ENCODE measurements at regions not wholly inside any gene's neighbourhood (a gene's known extent, or its start where the extent isn't known, plus 50 kb on each side); places are given as distances from the start of the nearest gene placed in this dataset.

GRCh38 chr2:7906431-7906830, 775.4 kb upstream of the ID2 start:
- Histone ChIP-seq H3K36me3 (no peaks in the 10 kb centered on the region), H3K4me1 (no peaks in the 10 kb centered on the region), H3K27me3 (no peaks in the 10 kb centered on the region), H3K9me3 (no peaks in the 10 kb centered on the region), H3K27ac (no peak overlapping the region), H3K4me3 (no peak overlapping the region)
- ATAC-seq (no peak), DNase-seq (no peak)
- intact Hi-C loops (cut with DNase I) = no loop called here
- 83 to 90% (median 88%) methylated on average over 6 of the region's 6 CpGs for WGBS, 4 donors
- no peak for TF ChIP-seq CTCF (IDR thresholded peaks at IDR 0.05)
- TF ChIP-seq POLR2A (IDR thresholded peaks at IDR 0.05) = no peak

GRCh38 chr2:7907041-7907440, 774.8 kb upstream of the ID2 start:
- Histone ChIP-seq H3K4me1 (no peaks in the 10 kb centered on the region), H3K27me3 (no peaks in the 10 kb centered on the region), H3K4me3 (no peak overlapping the region), H3K36me3 (no peaks in the 10 kb centered on the region), H3K27ac (no peak overlapping the region), H3K9me3 (no peaks in the 10 kb centered on the region)
- DNase-seq (no peak), ATAC-seq (no peak)
- 91 to 96% (median 95%) methylated on average over 11 of the region's 11 CpGs for WGBS, 4 donors
- intact Hi-C loops (cut with DNase I) = no loop called here
- TF ChIP-seq CTCF (IDR thresholded peaks at IDR 0.05) (no peak), POLR2A (IDR thresholded peaks at IDR 0.05) (no peak)

GRCh38 chr2:7910752-7911151, 771.1 kb upstream of the ID2 start:
- Histone ChIP-seq H3K36me3 (no peaks in the 10 kb centered on the region), H3K9me3 (no peaks in the 10 kb centered on the region), H3K4me1 (no peaks in the 10 kb centered on the region), H3K4me3 (no peak overlapping the region), H3K27me3 (no peaks in the 10 kb centered on the region), H3K27ac (no peak overlapping the region)
- intact Hi-C loops (cut with DNase I) = no loop called here
- TF ChIP-seq POLR2A (IDR thresholded peaks at IDR 0.05) (no peak), CTCF (IDR thresholded peaks at IDR 0.05) (no peak)
- DNase-seq (no peak), ATAC-seq (no peak)
- WGBS, 4 donors = 83 to 86% (median 84%) methylated on average over 3 of the region's 3 CpGs

- DNase-seq = no peak
- ATAC-seq = no peak
- Histone ChIP-seq H3K9me3 (no peaks in the 10 kb centered on the region), H3K36me3 (no peaks in the 10 kb centered on the region), H3K4me1 (no peaks in the 10 kb centered on the region), H3K4me3 (no peak overlapping the region), H3K27ac (no peak overlapping the region), H3K27me3 (no peaks in the 10 kb centered on the region)
- intact Hi-C loops (cut with DNase I) = no loop called here
- no peak for TF ChIP-seq POLR2A (IDR thresholded peaks at IDR 0.05)
- TF ChIP-seq CTCF (IDR thresholded peaks at IDR 0.05) = no peak
- 81 to 89% (median 87%) methylated on average over 2 of the region's 2 CpGs for WGBS, 4 donors
These were observed 770.7 kb upstream of the ID2 start for GRCh38 chr2:7911196-7911595.

Data from heart left ventricle (tissue), 16 donors.